M059J (cell line): ENCODE measurements at regions not wholly inside any gene's neighbourhood (a gene's known extent, or its start where the extent isn't known, plus 50 kb on each side); places are given as distances from the start of the nearest gene placed in this dataset.

Experiments
- DNase-seq: peaks from one replicate; pipeline ENCODE4 v3.0.0-alpha.2; 2012; ENCODE audit warnings: low read depth

DNA sequence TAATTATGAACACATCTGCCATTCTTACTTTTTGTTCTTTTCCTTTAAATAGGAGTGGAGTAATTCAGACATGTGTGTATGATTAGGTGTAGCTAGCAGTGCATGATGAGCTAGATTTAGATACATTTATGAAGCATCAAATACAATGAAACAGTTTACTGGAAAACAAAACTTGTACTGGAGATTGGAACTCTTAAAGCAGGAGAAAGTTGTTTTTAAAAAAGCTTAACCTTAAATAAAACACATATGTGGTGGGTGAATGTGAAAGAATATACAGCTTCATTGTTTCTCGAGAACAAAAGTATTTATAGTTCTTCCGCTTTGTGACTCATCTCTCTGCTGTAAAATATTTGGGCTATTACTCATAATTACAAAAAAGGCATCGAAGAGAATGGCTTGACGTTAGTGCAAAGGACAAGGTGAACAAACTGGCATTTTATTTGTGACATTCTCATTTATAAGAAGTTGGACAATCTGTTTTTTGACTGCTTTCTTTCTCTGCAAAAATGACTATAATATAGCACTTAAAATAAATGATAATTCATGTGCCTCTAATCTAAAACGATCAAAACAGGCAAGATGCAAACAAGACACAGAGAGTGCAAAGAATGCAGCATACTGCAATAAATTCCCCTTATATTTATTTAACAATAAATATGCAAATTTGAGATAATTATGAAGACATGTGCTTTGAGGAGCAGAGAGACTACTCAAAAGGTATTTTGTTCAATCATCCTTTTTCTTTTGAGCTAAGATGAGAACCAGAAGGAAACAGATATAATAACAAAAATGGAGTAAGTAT is 478.8 kb downstream of the CETN3 start:
- DNase-seq = peak; percentile 72

DNA sequence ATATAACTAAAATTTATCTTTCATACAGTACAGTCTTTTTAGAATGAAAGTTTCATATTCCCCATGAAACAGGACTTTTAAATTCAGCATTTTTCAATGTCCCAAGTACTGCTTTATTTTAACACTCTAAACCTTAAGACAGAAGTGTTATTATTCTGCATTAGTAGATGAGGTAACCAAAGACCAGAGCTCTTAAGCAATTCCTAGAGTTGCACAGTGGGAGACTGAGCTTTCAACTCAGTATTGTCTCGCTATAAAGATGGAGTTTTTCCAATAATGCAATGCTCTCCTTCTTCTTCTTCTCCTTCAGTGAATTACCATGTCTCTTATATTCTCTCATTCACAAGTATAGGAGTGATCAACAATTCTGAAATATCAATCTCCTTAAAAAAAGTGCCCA is 479.7 kb downstream of the CETN3 start:
- DNase-seq = no peak

DNA sequence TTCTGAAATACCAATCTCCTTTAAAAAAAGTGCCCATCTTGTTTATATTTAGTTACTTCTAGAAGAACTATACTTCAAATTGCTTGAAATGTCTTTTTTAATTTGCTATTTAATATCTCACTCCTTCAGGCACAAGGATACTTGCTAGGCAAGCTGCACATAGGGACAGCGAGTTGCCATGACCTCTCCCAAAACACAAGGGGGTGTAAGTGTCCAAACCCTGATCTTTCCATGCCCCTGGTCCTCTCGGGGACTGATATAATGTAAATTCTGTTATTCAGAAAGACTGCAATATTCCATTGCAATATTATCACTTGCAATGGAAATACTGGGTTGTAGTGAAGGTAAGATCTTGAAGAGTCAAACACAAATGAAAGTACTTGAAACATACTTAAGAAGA is 480.4 kb downstream of the CETN3 start:
- DNase-seq = no peak

DNA sequence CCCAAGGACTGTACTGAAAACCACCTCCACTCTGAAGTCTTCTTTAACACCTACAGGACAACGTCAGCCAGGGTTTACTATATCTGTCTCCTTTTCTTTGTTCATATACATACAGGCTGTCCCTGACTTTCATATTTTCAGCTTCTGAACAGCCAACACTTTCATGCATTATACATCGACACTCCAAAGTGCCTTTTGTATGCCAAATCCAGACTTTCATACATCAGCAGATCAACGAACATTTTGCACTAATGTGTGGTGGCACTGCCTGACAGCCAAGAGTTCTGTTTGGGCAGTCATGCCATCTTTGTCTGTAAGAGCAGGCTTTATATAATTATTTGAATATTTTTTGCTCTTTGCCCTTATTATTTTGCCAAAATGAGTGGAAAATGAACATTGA is 487.4 kb downstream of the CETN3 start:
- DNase-seq = no peak

DNA sequence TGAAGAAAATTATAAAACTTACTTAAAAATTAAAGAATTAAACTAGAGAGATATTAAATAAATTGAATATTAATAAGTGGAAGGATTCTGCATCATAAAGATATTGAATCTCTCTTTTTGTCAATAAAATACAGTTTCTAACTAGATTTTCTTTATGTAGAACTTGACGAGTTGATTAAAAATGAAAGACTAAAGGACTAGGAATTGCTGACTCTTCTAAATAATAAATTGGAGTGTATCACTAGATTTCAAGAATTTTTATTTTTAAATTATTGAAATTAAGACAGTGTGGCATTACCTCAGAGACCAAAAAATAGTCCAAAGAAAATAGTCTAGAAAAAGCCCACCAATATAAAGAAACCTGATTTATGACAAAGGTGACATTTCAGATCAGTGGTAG is 492.4 kb downstream of the CETN3 start:
- no peak for DNase-seq

DNA sequence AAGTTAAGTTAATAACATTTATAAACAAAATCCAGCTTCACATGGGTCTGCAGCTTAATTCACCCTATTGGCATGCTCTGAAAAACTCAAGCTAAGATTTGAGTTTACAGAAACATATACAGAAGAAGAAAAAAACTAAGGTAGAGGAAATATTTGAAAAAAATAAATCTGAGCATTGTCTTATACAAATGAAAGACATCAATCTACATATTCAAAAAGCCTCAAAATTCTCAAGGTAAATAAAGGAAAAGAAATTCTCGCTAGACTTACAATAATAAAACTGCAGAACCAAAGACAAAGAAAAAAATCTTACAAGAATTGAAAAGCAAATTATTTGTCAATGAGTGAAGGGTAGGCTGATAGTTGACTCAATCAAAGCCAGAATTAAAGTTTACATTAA is 493.4 kb downstream of the CETN3 start:
- DNase-seq = no peak

DNA sequence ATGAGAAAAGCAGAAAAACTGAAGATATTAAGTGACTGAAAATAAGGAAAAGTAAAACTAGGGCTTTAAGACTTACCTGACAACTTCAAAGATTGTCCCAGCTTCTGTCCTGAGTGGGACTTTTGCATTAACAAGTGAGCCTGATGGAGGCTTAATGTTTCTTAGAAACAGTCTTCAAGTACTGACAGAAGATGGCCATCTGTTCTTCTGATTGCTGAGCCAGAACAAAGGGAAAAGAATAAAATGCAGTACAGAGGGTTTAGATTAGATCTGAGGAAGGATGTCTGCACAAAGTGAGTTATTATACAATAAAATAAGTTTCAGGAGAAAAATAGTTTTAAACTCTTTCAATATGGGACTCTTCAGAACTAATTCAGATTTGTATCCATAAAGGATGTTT is 500.7 kb downstream of the CETN3 start:
- no peak for DNase-seq

DNA sequence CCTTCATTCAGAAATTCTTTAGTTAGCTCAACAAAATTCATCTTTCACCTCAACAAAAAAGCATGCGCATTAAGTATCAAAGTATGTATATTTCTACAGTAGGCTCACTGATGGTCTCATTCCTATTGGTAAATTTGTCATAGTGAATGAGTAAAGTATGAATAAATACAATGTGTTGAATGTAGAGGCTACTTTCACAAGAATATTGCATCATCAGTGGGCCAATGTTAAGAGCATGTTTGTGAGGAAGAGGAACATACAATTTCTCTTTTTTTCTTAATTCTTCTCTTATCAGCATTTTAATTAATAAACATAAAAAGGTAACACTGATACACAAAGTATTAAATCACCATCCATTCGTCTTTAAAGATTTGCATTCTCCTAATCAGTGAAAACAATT is 505.1 kb downstream of the CETN3 start:
- no peak for DNase-seq

DNA sequence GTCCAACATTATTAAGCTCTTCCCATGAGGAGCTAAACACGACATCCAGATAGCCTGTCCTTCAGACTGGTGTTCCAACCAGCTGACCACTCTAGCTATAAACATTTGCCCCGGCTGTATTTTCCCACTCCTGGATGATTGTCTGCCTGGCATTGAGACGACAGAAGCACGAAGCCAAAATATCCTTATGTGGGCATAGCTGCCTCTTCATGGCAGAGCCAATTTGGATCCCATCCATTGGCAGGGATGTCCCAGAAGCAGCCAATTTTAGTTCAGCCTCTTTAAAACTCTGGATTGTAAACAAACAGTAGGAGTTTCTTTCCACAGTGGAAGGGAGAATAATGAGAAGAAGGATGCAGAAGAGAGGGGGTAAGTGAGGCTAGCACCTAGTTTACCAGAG is 507.6 kb downstream of the CETN3 start:
- peak; percentile 5 for DNase-seq

DNA sequence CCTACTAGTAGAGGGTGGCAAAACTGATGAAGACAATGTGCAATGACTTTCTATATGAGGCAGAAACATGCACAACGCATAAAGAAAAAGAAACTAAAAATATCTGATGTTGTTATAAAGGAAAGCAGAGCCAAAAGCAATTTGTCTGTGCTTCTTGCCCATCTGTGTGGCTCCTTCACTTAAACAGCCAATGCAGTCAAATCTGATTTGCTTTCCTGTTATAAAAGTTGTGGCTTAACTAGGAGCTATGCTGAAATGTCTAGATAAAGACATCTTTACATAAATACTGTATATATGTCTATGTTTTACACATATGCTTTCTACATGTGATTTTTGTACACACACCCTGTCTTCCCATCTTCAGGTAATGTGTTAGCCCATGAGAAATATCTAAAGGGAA is 508.2 kb downstream of the CETN3 start:
- DNase-seq = no peak

DNA sequence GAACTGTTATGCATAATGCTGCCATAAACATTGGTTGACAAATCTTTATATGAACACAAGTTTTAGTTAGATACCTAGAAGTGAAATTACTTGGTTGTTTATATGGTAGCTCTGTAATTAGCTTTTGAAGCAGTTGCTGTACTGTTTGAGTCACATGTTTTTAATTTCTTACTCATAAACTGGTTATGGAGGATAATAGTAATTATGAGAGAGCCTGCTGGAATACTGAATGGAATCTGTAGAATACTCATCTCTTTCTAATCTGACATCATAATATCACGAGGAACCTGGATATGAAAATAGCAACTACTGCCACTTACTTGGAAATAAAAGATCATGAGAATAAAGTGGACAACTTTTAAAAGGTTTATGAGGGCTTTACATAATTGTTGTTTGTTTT is 509.2 kb downstream of the CETN3 start:
- DNase-seq = no peak

DNA sequence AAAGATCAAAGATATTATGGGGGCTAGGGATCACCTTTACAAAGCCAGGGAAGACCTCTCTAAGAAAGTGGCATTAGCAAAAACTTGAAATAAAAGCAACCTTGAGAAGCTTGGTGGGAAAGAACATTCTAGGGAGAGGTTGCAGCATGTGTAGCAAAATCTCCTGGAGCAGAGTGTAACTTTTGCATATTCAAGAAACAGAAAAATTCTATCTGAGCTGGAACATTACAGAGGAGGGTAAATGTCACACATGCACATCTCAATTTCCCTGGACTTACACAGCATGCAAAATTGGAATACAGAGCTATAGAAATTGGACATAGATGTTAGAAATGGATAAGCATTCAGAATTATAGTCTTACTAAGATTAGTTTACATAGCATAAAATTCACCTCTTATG is 510.0 kb downstream of the CETN3 start:
- DNase-seq = no peak

DNA sequence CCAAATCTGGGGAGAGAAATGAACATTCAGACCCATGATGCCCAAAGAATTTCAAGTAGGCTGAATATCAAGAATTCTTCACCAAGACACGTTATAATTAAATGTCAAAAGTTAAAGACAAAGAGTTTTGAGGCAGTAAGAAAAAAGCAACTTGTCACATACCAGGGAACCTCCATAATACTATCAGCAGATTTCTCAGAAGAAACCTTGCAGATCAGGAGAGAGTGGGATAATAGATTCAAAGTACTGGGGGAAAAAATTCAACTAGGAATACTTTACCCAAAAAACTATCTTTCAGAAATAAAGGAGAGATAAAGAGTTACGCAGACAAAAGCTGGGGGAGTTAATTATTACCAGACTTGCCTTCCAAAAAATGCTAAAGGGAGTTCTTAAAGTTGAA is 516.0 kb downstream of the CETN3 start:
- DNase-seq = no peak

DNA sequence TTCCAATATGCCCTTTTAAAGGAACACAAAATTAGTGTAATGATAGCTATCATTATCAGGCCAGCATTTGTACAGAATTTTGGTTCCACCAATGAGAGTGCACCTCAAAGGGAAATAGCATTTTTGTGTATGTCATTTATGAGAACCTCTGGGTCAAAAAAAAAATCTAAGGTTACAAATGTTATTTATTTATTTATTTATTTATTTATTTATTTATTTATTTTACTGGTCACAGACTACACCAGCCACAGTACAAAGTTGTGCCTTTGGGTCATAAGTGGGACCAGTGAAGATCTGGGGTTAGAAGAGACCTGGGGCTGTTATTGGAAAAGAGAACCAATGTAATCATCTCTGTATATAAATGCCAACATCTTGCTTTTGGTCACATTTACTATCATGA is 523.9 kb downstream of the CETN3 start:
- no peak for DNase-seq

DNA sequence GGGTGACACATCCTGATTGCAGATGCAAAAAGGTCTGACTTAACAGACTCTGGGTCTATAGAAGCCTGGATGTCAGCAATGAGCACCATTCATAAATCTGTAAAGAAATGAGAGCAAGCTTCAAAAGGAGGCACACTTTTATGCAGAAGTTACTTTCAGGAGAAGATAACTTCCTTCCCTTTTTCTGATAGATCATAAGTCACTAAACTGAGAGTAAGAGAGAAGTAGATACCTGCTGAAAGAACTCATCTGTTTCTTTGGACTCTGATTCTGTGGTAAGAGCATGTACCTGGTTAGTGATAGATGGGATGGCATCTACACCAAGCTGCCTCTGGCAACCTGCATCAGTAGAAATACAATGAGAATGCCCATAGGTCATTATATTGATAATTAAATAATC is 525.6 kb downstream of the CETN3 start:
- no peak for DNase-seq

DNA sequence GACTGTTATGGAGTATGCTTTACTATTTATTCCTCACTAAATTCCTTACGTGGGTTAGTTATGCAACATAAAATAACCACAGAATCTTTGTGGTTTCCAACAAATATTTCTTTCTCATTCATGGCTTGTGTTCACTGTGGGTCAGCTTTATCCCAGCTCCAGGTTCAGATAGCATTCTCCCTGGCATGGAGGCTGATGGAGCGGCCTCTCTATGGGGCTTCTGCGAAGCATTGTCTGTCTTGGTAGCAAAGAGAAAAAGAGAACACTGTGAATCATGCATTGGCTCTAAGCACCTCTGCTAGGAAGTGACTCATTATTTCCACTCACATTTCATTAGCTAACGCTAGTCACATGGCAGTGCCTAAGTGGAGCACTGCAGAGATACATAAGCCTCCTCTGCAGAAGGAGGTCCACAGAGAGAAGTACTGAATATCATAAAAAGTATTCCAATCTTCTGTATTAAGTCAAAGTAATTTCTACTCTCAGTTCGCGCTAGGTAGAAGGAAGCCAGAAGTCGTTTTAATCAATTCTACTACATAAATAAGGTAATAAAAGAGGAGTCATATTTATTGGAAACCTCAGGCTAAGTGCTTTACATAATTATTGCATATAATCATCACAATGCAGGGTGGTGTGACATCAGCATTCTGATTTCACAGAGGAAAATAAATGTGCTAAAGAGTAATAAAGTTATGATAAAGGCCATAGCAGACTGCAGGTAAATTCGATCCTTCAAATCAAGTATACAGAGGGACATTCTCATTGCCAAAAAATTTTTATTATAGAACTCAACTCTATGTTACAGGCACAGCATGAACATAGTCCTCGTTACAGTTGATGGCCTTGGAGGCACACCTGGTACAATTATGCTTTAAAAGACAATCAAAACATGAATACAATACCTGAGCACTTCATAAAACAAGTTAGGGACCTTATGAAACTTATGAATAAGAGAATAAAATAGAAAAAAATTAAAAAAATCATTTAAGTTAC is 531.1 kb downstream of the CETN3 start:
- DNase-seq = peak; percentile 90

DNA sequence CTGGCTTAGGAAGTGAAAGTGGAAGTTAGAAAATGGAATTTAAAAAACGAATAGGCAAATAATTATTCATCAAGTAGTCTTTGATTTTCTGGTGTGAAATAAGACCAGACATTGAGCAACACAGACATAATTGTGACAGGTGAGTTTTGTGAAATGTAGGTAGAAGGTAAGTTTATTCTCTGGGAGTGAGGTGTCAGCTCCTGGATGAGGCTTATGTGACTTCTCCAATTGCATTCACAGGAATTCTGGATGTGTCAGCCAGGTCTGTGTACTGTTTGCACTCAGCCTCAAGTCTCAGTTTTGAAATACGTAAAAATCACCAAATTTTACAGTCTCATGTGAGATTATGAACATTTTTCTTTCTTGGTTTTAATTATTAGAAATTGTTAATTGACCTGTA is 537.6 kb downstream of the CETN3 start:
- no peak for DNase-seq

DNA sequence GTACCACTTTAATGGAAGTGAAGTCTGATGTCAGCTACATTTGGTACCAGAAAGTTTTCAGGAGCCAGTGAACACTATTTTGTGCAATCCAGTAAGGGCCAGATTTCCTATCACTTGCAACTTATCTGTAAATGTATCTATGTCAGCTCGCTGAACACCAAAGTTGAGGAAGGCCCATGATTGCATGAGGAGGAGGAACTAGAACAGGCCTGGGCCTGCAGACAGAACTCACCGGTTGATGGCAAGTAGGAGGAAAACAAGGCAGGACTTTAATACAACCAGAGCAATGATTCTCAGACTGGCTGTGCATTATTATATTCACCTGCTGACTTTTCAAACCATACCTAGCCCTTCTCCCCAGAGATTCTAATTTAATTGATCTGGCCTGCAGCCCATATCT is 540.2 kb downstream of the CETN3 start:
- DNase-seq = no peak

DNA sequence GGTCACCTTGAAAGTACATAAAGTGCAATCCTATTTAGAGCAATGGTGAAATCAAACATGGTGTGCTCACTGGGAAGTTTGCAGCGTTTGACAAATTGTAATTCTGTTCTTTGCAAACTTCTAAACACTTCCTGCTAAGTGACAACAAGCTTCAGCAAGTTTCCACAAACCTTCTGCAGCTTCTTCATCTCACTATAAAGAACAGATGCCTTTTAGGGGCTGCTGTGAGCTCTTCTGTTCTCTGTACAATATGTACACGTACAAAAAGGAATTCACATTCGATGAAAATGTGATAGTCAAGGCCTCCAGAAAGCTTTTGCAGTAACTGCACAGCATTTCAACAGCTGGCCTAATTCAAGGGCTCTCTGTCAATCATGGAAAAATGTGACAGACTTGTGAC is 543.1 kb downstream of the CETN3 start:
- DNase-seq = no peak

DNA sequence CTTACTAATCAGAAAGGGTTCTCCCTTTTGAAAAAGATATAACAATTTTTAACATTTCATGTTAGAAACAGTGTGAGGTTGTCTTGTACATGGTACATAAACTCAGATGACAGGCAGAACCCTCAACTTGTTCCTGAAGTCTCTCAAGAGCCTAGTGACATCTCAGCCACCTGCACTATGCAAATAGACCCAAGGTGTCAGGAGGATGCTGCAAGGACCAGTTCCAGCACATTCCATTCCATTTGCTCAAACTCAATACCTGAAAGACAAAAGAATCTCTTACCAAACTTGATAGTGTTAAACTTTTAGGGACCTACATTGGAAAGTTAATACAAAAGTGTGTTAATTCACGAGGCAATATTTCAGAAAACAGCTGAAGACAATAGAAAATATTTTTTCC is 544.6 kb downstream of the CETN3 start:
- DNase-seq = no peak

DNA sequence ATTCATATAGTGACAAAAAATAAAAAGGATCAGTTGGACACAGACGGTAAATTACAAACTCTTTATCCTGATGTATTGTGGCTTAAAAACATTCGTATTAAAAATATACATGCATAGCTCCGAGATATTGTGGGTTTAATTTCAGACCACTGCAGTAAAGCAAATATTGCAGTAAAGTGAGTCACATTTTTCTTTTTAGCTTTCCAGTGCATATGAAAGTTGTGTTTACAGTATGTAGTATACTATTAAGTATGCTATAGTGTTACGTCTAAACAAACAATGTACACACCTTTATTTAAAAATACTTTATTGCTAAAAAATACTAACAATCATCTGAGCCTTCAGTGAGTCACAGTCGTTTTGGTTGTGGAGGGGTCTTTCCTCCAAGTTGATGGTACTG is 551.8 kb downstream of the CETN3 start:
- no peak for DNase-seq

DNA sequence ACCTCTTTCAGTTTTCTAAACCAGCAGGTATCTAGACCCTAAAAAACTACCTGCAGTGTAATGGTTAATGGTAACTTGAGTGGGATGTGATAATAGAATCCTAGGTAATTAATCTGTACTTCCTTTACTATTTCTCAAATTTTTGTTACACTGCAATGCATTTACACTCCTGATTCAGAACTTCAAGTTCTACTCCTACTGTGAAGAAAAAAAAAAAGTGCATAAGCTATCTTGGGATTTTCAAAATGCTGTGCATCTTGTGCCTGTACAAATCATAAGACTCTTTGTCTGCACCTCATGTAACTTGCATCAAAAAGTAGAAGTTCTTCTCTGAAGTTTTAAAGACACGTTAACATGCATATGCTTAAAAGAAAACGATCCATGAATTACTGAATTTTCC is 554.1 kb downstream of the CETN3 start:
- DNase-seq = no peak

DNA sequence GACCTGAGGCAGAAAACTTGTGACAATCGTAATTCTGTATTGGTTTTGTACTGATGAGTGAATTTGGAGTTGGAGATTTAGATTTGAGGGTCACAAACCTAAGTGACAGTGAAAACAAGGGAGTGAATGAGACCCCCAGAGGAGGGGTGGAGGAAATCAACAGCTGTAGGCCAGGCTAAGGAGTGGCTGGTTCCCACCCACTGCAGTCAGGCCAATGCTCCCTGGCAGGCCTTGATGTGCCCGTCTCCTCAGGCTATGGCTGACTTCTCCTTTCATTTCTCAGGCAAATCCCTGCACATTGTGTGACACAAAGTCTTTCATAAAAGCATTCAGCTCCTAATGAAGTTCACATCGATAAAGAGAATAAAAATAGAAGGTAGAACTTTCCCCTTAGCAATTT is 557.6 kb downstream of the CETN3 start:
- no peak for DNase-seq
